GM12878 (cell line): ENCODE measurements at regions not wholly inside any gene's neighbourhood (a gene's known extent, or its start where the extent isn't known, plus 50 kb on each side); places are given as distances from the start of the nearest gene placed in this dataset.

ENCODE experiments used
- ATAC-seq: fragments of 200-7000 bp; cut with Tn5 transposase; 3 replicates; pipeline ENCODE4 v1.9.1; 2020; ENCODE audit warnings: mild to moderate bottlenecking, moderate library complexity
- BruUV-seq: library from RNA; stranded (reverse); fragments of 400-500 nt; replicated peaks from 2 replicates; lab custom pipeline; 2021; lab: Mats Ljungman, UMichigan
- CTCF ChIA-PET: fragments of 300-600 bp; sonication (Branson Sonifier 250); formaldehyde crosslinking; extraction: SDS; loops from one replicate; lab custom pipeline; 2021; ENCODE audit warnings: inconsistent platforms; lab: Yijun Ruan, JAX
- POLR2A ChIA-PET: fragments of 350-600 bp; formaldehyde crosslinking; extraction: SDS; loops from one replicate; lab custom pipeline; 2021; ENCODE audit warnings: inconsistent platforms; lab: Charles Lee
- RAD21 ChIA-PET: fragments of 300-600 bp; sonication (Branson Sonifier 250); formaldehyde crosslinking; loops from one replicate; lab custom pipeline; 2023; ENCODE audit warnings: antibody characterized with exemption; ENCODE audit not compliant: unreplicated experiment; lab: Charles Lee
- SMC1A ChIA-PET: fragments of 300-600 bp; sonication (Branson Sonifier 250); formaldehyde crosslinking; loops from one replicate; lab custom pipeline; 2023; ENCODE audit not compliant: unreplicated experiment, uncharacterized antibody; lab: Charles Lee
- DNase-seq: peaks from one replicate; pipeline ENCODE4 v3.0.0-alpha.2; 2011; ENCODE audit warnings: low read depth, low spot score
- FAIRE-seq: peaks from 3 replicates; lab custom pipeline; 2011; peaks lifted over from hg19 to GRCh38; lab: Jason Lieb, UNC
- H2AFZ ChIP-seq: 2 replicates; pipeline ENCODE4 v1.6.0; 2011; ENCODE audit warnings: low read depth, low read length, control low read depth; ENCODE audit not compliant: control insufficient read depth
- H3K27ac ChIP-seq: 2 replicates; pipeline ENCODE4 v1.5.1; 2011; ENCODE audit warnings: control low read depth; ENCODE audit not compliant: control insufficient read depth, insufficient read depth
- H3K27me3 ChIP-seq, 2 experiments: replicated peaks in 1 of 2; 2 replicates each; pipeline versions ENCODE4 v1.6.0 to v1.6.1; 2011; ENCODE audit warnings: low read length in 1 of 2; ENCODE audit not compliant: control insufficient read depth in 2 of 2, insufficient read depth in 2 of 2
- H3K36me3 ChIP-seq, 2 experiments: 2 replicates each; pipeline ENCODE4 v1.5.1; 2011; ENCODE audit warnings: low read length in 1 of 2; ENCODE audit not compliant: control insufficient read depth in 2 of 2, insufficient read depth in 2 of 2
- H3K4me1 ChIP-seq: 2 replicates; pipeline ENCODE4 v1.6.1; 2011; ENCODE audit warnings: mild to moderate bottlenecking, low read length, moderate library complexity, mixed read lengths; ENCODE audit not compliant: control insufficient read depth, insufficient read depth
- H3K4me2 ChIP-seq: 2 replicates; pipeline ENCODE4 v1.6.0; 2011; ENCODE audit warnings: control low read depth; ENCODE audit not compliant: control insufficient read depth, insufficient read depth
- H3K4me3 ChIP-seq: fragments of 200-600 bp; sonication (generic); 2 replicates; pipeline ENCODE4 v1.5.1; 2016
- H3K79me2 ChIP-seq: 2 replicates; pipeline ENCODE4 v1.6.0; 2011; ENCODE audit warnings: low read length; ENCODE audit not compliant: control insufficient read depth, insufficient read depth
- H3K9ac ChIP-seq: 2 replicates; pipeline ENCODE4 v1.8.0; 2011; ENCODE audit warnings: low read length, control low read depth, mixed read lengths; ENCODE audit not compliant: control insufficient read depth, insufficient read depth
- H3K9me3 ChIP-seq: replicated peaks from 3 replicates; pipeline ENCODE4 v1.5.1; 2011; ENCODE audit warnings: mild to moderate bottlenecking, low read length; ENCODE audit not compliant: control insufficient read depth, insufficient read depth
- H4K20me1 ChIP-seq: 2 replicates; pipeline ENCODE4 v1.6.0; 2011; ENCODE audit not compliant: control insufficient read depth, insufficient read depth
- BCL11A ChIP-seq: IDR thresholded peaks from 2 replicates; pipeline ENCODE4 v1.6.1; 2011; ENCODE audit warnings: low read depth, low read length
- BCLAF1 ChIP-seq: fragments of 450-650 bp; IDR thresholded peaks from 2 replicates; pipeline ENCODE4 v1.6.1; 2017; ENCODE audit warnings: antibody characterized with exemption, mild to moderate bottlenecking, moderate library complexity
- CBX3 ChIP-seq: fragments of 200-600 bp; sonication (generic); IDR thresholded peaks from 2 replicates; pipeline ENCODE4 v1.6.1; 2016; ENCODE audit warnings: low read depth, borderline replicate concordance
- CHD1 ChIP-seq: IDR thresholded peaks from 2 replicates; pipeline ENCODE4 v1.6.1; 2012; ENCODE audit warnings: low read depth, low read length, improper control_type of control experiment
- EED ChIP-seq: sonication (generic); IDR thresholded peaks from 2 replicates; pipeline ENCODE4 v1.6.1; 2016; ENCODE audit warnings: antibody characterized with exemption, low read depth
- KDM1A ChIP-seq: fragments of 200-600 bp; sonication (generic); IDR thresholded peaks from 2 replicates; pipeline ENCODE4 v1.6.1; 2016; ENCODE audit warnings: borderline replicate concordance
- KLF5 ChIP-seq: fragments of 450-650 bp; IDR thresholded peaks from 2 replicates; pipeline ENCODE4 v1.6.1; 2014; ENCODE audit warnings: mild to moderate bottlenecking; ENCODE audit not compliant: partially characterized antibody
- MEF2A ChIP-seq: IDR thresholded peaks from 2 replicates; pipeline ENCODE4 v1.6.1; 2011; ENCODE audit warnings: low read depth, mild to moderate bottlenecking, low read length, moderate library complexity; ENCODE audit not compliant: insufficient read depth
- NR2F1 ChIP-seq: fragments of 450-650 bp; conservative IDR thresholded peaks from 2 replicates; pipeline ENCODE4 v1.6.1; 2017; ENCODE audit warnings: mild to moderate bottlenecking
- POLR2AphosphoS5 ChIP-seq: IDR thresholded peaks from 2 replicates; pipeline ENCODE4 v1.6.1; 2011; ENCODE audit warnings: mild to moderate bottlenecking, low read length, inconsistent platforms
- RBBP5 ChIP-seq: fragments of 200-600 bp; sonication (generic); conservative IDR thresholded peaks from 2 replicates; pipeline ENCODE4 v1.6.1; 2016
- RCOR1 ChIP-seq: conservative IDR thresholded peaks from 2 replicates; pipeline ENCODE4 v1.6.1; 2012; ENCODE audit warnings: low read depth, low read length, improper control_type of control experiment
- SKIL ChIP-seq: fragments of 450-650 bp; IDR thresholded peaks from 2 replicates; pipeline ENCODE4 v1.6.1; 2017; ENCODE audit warnings: mild to moderate bottlenecking, low read depth, inconsistent platforms; ENCODE audit not compliant: poor library complexity, severe bottlenecking
- SP1 ChIP-seq: IDR thresholded peaks from one replicate; pipeline ENCODE4 v1.6.1; 2011; ENCODE audit warnings: low read depth, low read length
- TAF1 ChIP-seq: IDR thresholded peaks from 2 replicates; pipeline ENCODE4 v1.6.1; 2011; ENCODE audit warnings: mild to moderate bottlenecking, low read depth, low read length, borderline replicate concordance
- TCF3 ChIP-seq: IDR thresholded peaks from 2 replicates; pipeline ENCODE4 v1.6.1; 2012; ENCODE audit warnings: low read depth, mild to moderate bottlenecking, low read length, borderline replicate concordance; ENCODE audit not compliant: insufficient read depth
- ZBTB33 ChIP-seq: fragments of 450-650 bp; IDR thresholded peaks from 2 replicates; pipeline ENCODE4 v1.6.1; 2017; ENCODE audit warnings: mild to moderate bottlenecking
- WGBS: methylation state at CpG from one replicate; pipeline ENCODE4 v1.1.6; 2016; ENCODE audit warnings: low lambda C conversion rate; ENCODE audit not compliant: insufficient replicate concordance, insufficient coverage; ENCODE audit errors: missing lambda C conversion rate; 5-methylcytosine and 5-hydroxymethylcytosine counted together
- in situ Hi-C: fragments of 300-500 bp; cut with MboI; formaldehyde crosslinking; loops from 9 replicates; pipeline ENCODE4 v1.14.3; 2018; ENCODE audit warnings: mixed read lengths
- intact Hi-C: fragments of 100-400 bp; cut with micrococcal nuclease; formaldehyde crosslinking; loops from one replicate; pipeline ENCODE4 v1.14.2; 2022; ENCODE audit not compliant: unreplicated experiment

GRCh38 chr3:94310341-94311135, 247.7 kb downstream of the NSUN3 start (continued):
- TF ChIP-seq SKIL: no peak
- no peak for TF ChIP-seq MEF2A
- no peak for TF ChIP-seq BCL11A
- TF ChIP-seq RBBP5: no peak
- TF ChIP-seq CBX3: no peak
- TF ChIP-seq BCLAF1: no peak
- no peak for TF ChIP-seq POLR2AphosphoS5
- no peak for TF ChIP-seq SP1

GRCh38 chr3:94311651-94312050, 248.8 kb downstream of the NSUN3 start:
- 0% methylated on average over 3 of the region's 3 CpGs for WGBS
- H3K9ac ChIP-seq: no peak overlapping the region
- no peak overlapping the region for H3K4me3 ChIP-seq
- POLR2A ChIA-PET: no interaction called here
- no peaks in the 10 kb centered on the region for H3K79me2 ChIP-seq
- DNase-seq (no peak), ATAC-seq (no peak), FAIRE-seq (no peak)
- SMC1A ChIA-PET: no interaction called here
- intact Hi-C loops: no loop called here
- in situ Hi-C loops: no loop called here
- no peaks in the 10 kb centered on the region for H4K20me1 ChIP-seq
- H2AFZ ChIP-seq: no peak overlapping the region
- H3K27me3 ChIP-seq: no peaks in the 10 kb centered on the region
- H3K4me2 ChIP-seq: no peak overlapping the region
- no peaks in the 10 kb centered on the region for H3K9me3 ChIP-seq
- no peak overlapping the region for H3K27ac ChIP-seq
- no TSS peak for BruUV-seq
- no peaks in the 10 kb centered on the region for H3K4me1 ChIP-seq
- CTCF ChIA-PET: interaction anchor here (1.4 to 1.7 kb wide), 2 partner anchors 10 to 62 kb away, joined by 3 to 5 read pairs; no protein-coding TSS in a partner anchor
- H3K36me3 ChIP-seq: no peaks in the 10 kb centered on the region
- RAD21 ChIA-PET: no interaction called here
- no peak for TF ChIP-seq NR2F1
- TF ChIP-seq KLF5: no peak
- TF ChIP-seq ZBTB33: no peak
- no peak for TF ChIP-seq TCF3
- no peak for TF ChIP-seq TAF1
- TF ChIP-seq CHD1: no peak
- no peak for TF ChIP-seq EED
- TF ChIP-seq RCOR1: no peak
- TF ChIP-seq KDM1A: no peak
